Stimulated activated CD8-positive, alpha-beta memory T cell treated with anti-CD3 and anti-CD28 coated beads, Interleukin-12 subunit alpha, Interleukin-12 subunit beta, amount 100 ng/mL, for 4 hours (primary cell): ENCODE measurements at regions not wholly inside any gene's neighbourhood (a gene's known extent, or its start where the extent isn't known, plus 50 kb on each side); places are given as distances from the start of the nearest gene placed in this dataset.

Experiments used
- DNase-seq: peaks from one replicate; pipeline ENCODE4 v3.0.0-alpha.2; 2020; ENCODE audit warnings: low read depth

GRCh38 chr4:15339737-15340136 lies 88.1 kb upstream of the C1QTNF7 start:
- no peak for DNase-seq

GRCh38 chr4:15340332-15340731 lies 87.5 kb upstream of the C1QTNF7 start:
- no peak for DNase-seq

GRCh38 chr4:15340902-15341732 lies 86.7 kb upstream of the C1QTNF7 start:
- no peak for DNase-seq

GRCh38 chr4:15341733-15342300 lies 86.0 kb upstream of the C1QTNF7 start:
- DNase-seq: no peak

GRCh38 chr4:15343000-15343399 lies 84.8 kb upstream of the C1QTNF7 start:
- no peak for DNase-seq

GRCh38 chr4:15343581-15343980 lies 84.3 kb upstream of the C1QTNF7 start:
- DNase-seq: no peak

- DNase-seq: no peak
Observed at GRCh38 chr4:15344041-15344440, 83.8 kb upstream of the C1QTNF7 start.

GRCh38 chr4:15345134-15345533 lies 82.7 kb upstream of the C1QTNF7 start:
- DNase-seq: no peak

GRCh38 chr4:15348236-15348635 lies 79.6 kb upstream of the C1QTNF7 start:
- DNase-seq: no peak

GRCh38 chr4:15348695-15349094 lies 79.1 kb upstream of the C1QTNF7 start:
- no peak for DNase-seq

GRCh38 chr4:15349531-15349935 lies 78.3 kb upstream of the C1QTNF7 start:
- DNase-seq: no peak

- DNase-seq: no peak
Observed at GRCh38 chr4:15349965-15350364, 77.9 kb upstream of the C1QTNF7 start.

GRCh38 chr4:15352524-15352923 lies 75.3 kb upstream of the C1QTNF7 start:
- no peak for DNase-seq

- no peak for DNase-seq
Observed at GRCh38 chr4:15353207-15353606, 74.6 kb upstream of the C1QTNF7 start.

GRCh38 chr4:15354371-15355297 lies 73.2 kb upstream of the C1QTNF7 start:
- no peak for DNase-seq

GRCh38 chr4:15361529-15361928 lies 66.3 kb upstream of the C1QTNF7 start:
- no peak for DNase-seq

- DNase-seq: no peak
Observed at GRCh38 chr4:15362541-15362940, 65.3 kb upstream of the C1QTNF7 start.

GRCh38 chr4:15364183-15364582 lies 63.6 kb upstream of the C1QTNF7 start:
- DNase-seq: no peak

GRCh38 chr4:15365641-15366040 lies 62.2 kb upstream of the C1QTNF7 start:
- no peak for DNase-seq

- DNase-seq: no peak
Observed at GRCh38 chr4:15366721-15367120, 61.1 kb upstream of the C1QTNF7 start.

GRCh38 chr4:15368856-15369255 lies 59.0 kb upstream of the C1QTNF7 start:
- no peak for DNase-seq

GRCh38 chr4:15370296-15370695 lies 57.5 kb upstream of the C1QTNF7 start:
- no peak for DNase-seq

- DNase-seq: no peak
Observed at GRCh38 chr4:15373363-15373762, 54.5 kb upstream of the C1QTNF7 start.
